RWPE2 (cell line): ENCODE measurements at regions not wholly inside any gene's neighbourhood (a gene's known extent, or its start where the extent isn't known, plus 50 kb on each side); places are given as distances from the start of the nearest gene placed in this dataset.
A peak's percentile ranks its signal among the peaks of the same experiment; 100 is the strongest.

Experiments
- ATAC-seq: fragments of 200-7000 bp; cut with Tn5 transposase; 3 replicates; pipeline ENCODE4 v1.9.1; 2021; ENCODE audit warnings: low read depth
- DNase-seq: peaks from one replicate; pipeline ENCODE4 v3.0.0-alpha.2; 2020; ENCODE audit warnings: low spot score
- H3K27ac ChIP-seq: fragments of 450-650 bp; 2 replicates; pipeline ENCODE4 v1.5.1; 2017; ENCODE audit warnings: mild to moderate bottlenecking; ENCODE audit not compliant: poor library complexity, severe bottlenecking
- H3K27me3 ChIP-seq: fragments of 250-450 bp; sonication (Bioruptor Pico); 2 replicates; pipeline ENCODE4 v1.5.1; 2021; ENCODE audit warnings: mild to moderate bottlenecking, moderate library complexity; ENCODE audit not compliant: insufficient read depth, poor library complexity, severe bottlenecking
- H3K36me3 ChIP-seq: fragments of 250-450 bp; sonication (Bioruptor Pico); 2 replicates; pipeline ENCODE4 v1.5.1; 2020; ENCODE audit warnings: low read depth, mild to moderate bottlenecking, moderate library complexity
- H3K4me1 ChIP-seq: fragments of 250-450 bp; sonication (Bioruptor Pico); 2 replicates; pipeline ENCODE4 v1.5.1; 2021; ENCODE audit warnings: mild to moderate bottlenecking, moderate library complexity; ENCODE audit not compliant: insufficient read depth, poor library complexity, severe bottlenecking
- H3K4me3 ChIP-seq: fragments of 250-450 bp; sonication (Bioruptor Pico); 2 replicates; pipeline ENCODE4 v1.5.1; 2021; ENCODE audit warnings: mild to moderate bottlenecking, moderate library complexity; ENCODE audit not compliant: severe bottlenecking
- H3K9me3 ChIP-seq: fragments of 250-450 bp; sonication (Bioruptor Pico); 2 replicates; pipeline ENCODE4 v1.5.1; 2021; ENCODE audit warnings: mild to moderate bottlenecking, moderate library complexity; ENCODE audit not compliant: severe bottlenecking
- TF ChIP-seq, protein P1 (sequence below): fragments of 450-650 bp; IDR thresholded peaks from one replicate; pipeline ENCODE4 v1.5.1; 2017; ENCODE audit warnings: mild to moderate bottlenecking, moderate library complexity; ENCODE audit not compliant: poor library complexity, severe bottlenecking

DNA sequence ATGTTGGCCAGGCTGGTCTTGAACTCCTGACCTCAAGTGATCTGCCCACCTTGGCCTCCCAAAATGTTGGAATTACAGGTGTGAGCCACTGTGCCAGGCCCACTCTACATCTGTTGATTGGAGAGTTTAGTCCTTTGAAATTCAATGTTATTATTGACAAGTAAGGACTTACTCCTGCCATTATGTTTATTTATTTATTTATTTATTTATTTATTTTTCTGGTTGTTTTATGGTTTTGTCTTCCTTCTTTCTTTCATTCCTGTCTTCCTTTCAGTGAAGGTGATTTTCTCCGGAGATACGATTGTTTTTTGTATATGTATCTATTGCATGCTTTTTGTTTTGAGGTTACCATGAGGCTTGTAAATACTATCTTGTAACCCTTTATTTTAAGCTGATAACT is 602.6 kb downstream of the EPM2A start:
- H3K4me1 ChIP-seq = no peaks in the 10 kb centered on the region

DNA sequence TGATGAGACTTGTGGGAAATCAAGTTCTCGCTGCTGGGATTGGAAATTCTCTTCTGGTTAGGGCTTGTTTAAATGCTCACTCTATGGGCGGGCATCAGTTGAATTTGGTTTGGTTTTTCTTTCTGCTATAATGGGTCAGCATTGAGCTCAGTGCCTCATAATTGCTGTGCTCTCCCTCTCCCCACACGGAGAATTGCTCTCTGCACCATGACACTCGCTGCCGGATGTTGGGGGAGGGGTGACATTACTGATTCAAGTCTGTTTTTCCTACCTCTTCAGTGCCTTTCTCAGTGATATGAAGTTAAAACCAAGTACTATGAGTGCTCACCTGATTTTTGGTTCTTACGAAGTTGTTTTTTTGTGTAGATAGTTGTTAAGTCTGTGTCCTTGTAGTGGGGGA is 599.6 kb downstream of the EPM2A start:
- Histone ChIP-seq H3K9me3 (no peaks in the 10 kb centered on the region), H3K27me3 (no peaks in the 10 kb centered on the region), H3K4me1 (no peaks in the 10 kb centered on the region), H3K4me3 (no peak overlapping the region), H3K27ac (no peak overlapping the region), H3K36me3 (no peaks in the 10 kb centered on the region)
- ATAC-seq (no peak), DNase-seq (no peak)
- TF ChIP-seq, protein P1, sequence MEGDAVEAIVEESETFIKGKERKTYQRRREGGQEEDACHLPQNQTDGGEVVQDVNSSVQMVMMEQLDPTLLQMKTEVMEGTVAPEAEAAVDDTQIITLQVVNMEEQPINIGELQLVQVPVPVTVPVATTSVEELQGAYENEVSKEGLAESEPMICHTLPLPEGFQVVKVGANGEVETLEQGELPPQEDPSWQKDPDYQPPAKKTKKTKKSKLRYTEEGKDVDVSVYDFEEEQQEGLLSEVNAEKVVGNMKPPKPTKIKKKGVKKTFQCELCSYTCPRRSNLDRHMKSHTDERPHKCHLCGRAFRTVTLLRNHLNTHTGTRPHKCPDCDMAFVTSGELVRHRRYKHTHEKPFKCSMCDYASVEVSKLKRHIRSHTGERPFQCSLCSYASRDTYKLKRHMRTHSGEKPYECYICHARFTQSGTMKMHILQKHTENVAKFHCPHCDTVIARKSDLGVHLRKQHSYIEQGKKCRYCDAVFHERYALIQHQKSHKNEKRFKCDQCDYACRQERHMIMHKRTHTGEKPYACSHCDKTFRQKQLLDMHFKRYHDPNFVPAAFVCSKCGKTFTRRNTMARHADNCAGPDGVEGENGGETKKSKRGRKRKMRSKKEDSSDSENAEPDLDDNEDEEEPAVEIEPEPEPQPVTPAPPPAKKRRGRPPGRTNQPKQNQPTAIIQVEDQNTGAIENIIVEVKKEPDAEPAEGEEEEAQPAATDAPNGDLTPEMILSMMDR = no peak

More for the DNA sequence above, 602.6 kb downstream of the EPM2A start:
- ATAC-seq (no peak), DNase-seq (no peak)
- TF ChIP-seq, protein P1 = no peak
- no peak overlapping the region for H3K27ac ChIP-seq
- H3K4me3 ChIP-seq = no peak overlapping the region
- no peaks in the 10 kb centered on the region for H3K27me3 ChIP-seq
- H3K36me3 ChIP-seq = no peaks in the 10 kb centered on the region
- no peaks in the 10 kb centered on the region for H3K9me3 ChIP-seq

DNA sequence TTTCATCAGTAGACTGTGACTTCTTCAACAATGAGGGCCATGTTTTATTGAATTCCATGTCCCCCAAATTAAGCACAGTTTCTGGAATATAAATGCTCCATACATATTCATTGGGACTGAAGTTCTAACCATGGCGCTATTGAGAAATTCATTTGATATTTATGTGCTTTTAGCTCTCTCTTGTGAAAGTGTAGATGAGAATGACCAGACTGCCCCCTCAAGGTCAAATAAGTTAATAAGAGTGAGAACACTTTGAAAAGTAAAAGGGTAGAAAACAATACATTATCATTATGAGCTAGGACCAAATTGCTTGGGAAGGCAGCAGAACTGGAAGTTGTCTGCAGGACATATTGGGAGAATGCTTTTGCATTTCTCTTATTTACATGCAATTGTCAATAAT is 597.9 kb downstream of the EPM2A start:
- Histone ChIP-seq H3K9me3 (no peaks in the 10 kb centered on the region), H3K27me3 (no peaks in the 10 kb centered on the region), H3K4me1 (no peaks in the 10 kb centered on the region), H3K36me3 (no peaks in the 10 kb centered on the region), H3K27ac (no peak overlapping the region), H3K4me3 (no peak overlapping the region)
- ATAC-seq (no peak), DNase-seq (no peak)
- TF ChIP-seq, protein P1 = peak; percentile 33

DNA sequence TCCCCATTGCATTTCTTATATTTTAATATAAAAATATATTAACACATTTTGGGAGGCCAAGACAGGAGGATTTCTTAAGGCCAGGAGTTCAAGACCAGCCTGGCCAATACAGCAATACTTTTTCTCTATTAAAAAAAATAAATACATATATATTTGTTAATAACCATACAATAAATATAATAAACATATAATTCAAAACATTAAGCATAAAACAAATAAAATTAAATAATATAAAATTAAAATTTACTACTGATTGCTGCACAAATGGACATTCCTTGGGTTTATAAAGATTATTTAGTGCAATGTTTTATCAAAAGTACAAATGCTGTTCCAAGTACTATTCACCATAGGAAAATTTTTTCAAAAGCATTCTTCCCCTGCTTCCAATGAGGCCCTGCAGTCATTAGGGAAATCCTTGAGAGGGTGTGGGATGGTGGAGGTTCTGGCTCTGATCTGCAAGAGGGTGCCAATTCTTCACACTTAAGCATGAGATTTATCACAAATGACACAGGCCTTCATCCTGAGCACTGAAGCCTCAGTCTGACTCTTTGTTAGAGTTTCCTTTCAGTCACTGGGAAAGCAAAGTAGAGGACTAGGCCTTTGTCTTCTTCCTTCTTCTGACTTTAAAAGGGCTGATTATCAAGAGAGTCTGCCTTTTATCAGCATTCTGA is 596.7 kb downstream of the EPM2A start:
- H3K4me3 ChIP-seq = no peak overlapping the region
- H3K36me3 ChIP-seq = no peaks in the 10 kb centered on the region
- no peaks in the 10 kb centered on the region for H3K9me3 ChIP-seq
- no peak for DNase-seq
- no peaks in the 10 kb centered on the region for H3K27me3 ChIP-seq
- no peak for ATAC-seq
- H3K27ac ChIP-seq = no peak overlapping the region
- TF ChIP-seq, protein P1 = no peak
- H3K4me1 ChIP-seq = no peaks in the 10 kb centered on the region

DNA sequence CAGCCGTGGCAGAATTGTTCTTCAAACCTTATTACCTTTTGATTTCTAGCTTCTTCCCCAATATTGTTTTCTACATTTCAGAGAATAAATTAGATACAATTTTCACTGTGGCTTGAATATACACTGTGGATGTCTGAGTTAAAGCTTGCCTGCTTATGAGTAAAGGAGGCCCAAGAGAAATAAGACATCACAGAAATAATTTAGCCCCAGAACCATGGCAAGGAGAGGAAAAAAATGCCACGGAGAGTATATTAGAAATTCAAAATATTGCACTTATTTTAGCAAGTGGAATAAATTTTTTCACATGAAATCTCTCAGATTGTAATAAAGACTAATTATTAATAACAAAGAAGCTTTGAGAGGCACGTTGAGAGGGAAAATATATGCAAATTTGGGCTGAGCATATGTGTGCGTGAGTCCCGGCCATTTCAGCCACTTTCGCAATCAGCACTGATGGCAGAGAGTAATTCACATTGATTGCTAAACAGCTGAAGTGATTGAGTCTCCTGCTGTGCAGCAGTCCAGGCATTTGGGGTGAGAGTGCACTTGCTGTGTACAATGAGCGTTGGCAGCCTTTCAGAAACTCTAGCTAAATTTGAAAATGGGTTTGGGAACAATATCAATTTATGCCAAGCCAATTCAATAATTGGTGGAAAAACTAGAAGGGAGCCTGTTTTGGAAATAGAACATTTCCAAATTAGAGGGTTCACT is 596.0 kb downstream of the EPM2A start:
- Histone ChIP-seq H3K4me1 (no peaks in the 10 kb centered on the region), H3K4me3 (no peak overlapping the region), H3K9me3 (no peaks in the 10 kb centered on the region), H3K27me3 (no peaks in the 10 kb centered on the region), H3K36me3 (no peaks in the 10 kb centered on the region), H3K27ac (no peak overlapping the region)
- DNase-seq = no peak
- ATAC-seq = no peak
- TF ChIP-seq, protein P1 = no peak
